Upper lobe of left lung (tissue), 6 donors: ENCODE measurements at regions not wholly inside any gene's neighbourhood (a gene's known extent, or its start where the extent isn't known, plus 50 kb on each side); places are given as distances from the start of the nearest gene placed in this dataset.

ENCODE experiments used
- ATAC-seq, 2 donors: fragments of 200-7000 bp; cut with Tn5 transposase; one replicate each; pipeline ENCODE4 v1.9.1; 2022; ENCODE audit warnings: mild to moderate bottlenecking in 2 of 2, moderate library complexity in 2 of 2; ENCODE audit not compliant: low FRiP score in 2 of 2
- DNase-seq, 2 donors: peaks; one replicate each; pipeline ENCODE4 v3.0.0-alpha.2; 2019 to 2020
- H3K27ac ChIP-seq, 4 donors: fragments of 200-600 bp; sonication (generic); one replicate each; pipeline ENCODE4 v1.5.1; 2016 to 2019
- H3K27me3 ChIP-seq, 4 donors: fragments of 200-600 bp; sonication (generic); one replicate each; pipeline ENCODE4 v1.5.1; 2017 to 2019
- H3K36me3 ChIP-seq, 4 donors: fragments of 200-600 bp; sonication (generic); one replicate each; pipeline ENCODE4 v1.5.1; 2016 to 2019
- H3K4me1 ChIP-seq, 4 donors: fragments of 200-600 bp; sonication (generic); one replicate each; pipeline ENCODE4 v1.5.1; 2018 to 2019
- H3K4me3 ChIP-seq, 4 donors: fragments of 200-600 bp; sonication (generic); one replicate each; pipeline ENCODE4 v1.5.1; 2017 to 2019; ENCODE audit warnings: mild to moderate bottlenecking in 2 of 4, moderate library complexity in 1 of 4
- H3K9me3 ChIP-seq, 4 donors: fragments of 200-600 bp; sonication (generic); one replicate each; pipeline ENCODE4 v1.5.1; 2018 to 2019
- EP300 ChIP-seq, 4 donors: sonication (generic); formaldehyde crosslinking; IDR thresholded peaks; one replicate each; pipeline ENCODE4 v1.5.1; 2017; ENCODE audit warnings: antibody characterized with exemption in 4 of 4, control low read depth in 2 of 4
- POLR2A ChIP-seq, 4 donors: fragments of 450-650 bp; IDR thresholded peaks; one replicate each; pipeline ENCODE4 v1.5.1; 2016 to 2017; ENCODE audit warnings: antibody characterized with exemption in 4 of 4, mild to moderate bottlenecking in 2 of 4
- POLR2AphosphoS5 ChIP-seq, 2 donors: sonication (generic); formaldehyde crosslinking; IDR thresholded peaks; one replicate each; pipeline ENCODE4 v1.5.1; 2017; ENCODE audit warnings: antibody characterized with exemption in 2 of 2
- WGBS, 2 donors: methylation state at CpG; one replicate each; pipeline ENCODE4 v1.1.5; 2017 to 2018; 5-methylcytosine and 5-hydroxymethylcytosine counted together
- TF ChIP-seq, protein P1 (sequence below), 6 experiments: fragments of 450-650 bp in 4 of 6; fragments of 200-600 bp in 2 of 6; sonication (generic) in 2 of 6; IDR thresholded peaks; one replicate each; pipeline ENCODE4 v1.5.1; 2016 to 2019; ENCODE audit warnings: antibody characterized with exemption in 6 of 6
- donor health status: DM: no; HTN: no; CAD: no; lungs with moderate emphysema.
- donor health status: DM: no; HTN: yes; CAD: no; lungs with severe emphysema.

DNA sequence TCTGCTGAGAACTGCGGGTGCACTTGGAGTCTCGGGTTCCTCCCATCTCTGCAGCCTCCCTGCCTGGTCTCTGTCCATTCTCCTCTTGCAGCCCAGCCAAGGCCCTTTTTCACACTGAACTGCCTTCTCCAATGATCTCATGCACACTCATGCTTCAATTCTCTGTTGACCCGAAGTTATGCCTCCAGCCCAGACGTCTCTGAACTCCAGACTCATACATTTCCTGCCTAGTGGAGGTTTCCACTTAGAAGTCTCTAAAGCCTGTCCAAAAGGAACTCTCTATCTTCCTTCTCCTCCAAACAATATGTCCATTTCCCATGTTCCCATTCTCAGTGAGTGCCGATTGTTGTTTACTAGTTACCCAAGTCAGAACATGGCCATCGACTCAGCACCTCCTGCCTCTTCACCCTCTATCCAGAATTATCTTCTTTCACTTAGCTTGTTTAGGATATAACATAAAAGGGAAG is 155.2 kb downstream of the IRS1 start:
- Histone ChIP-seq H3K27ac (no peak overlapping the region), H3K27me3 (no peaks in the 10 kb centered on the region)
- WGBS, 2 donors: 45 to 55% methylated on average over 6 of the region's 6 CpGs

DNA sequence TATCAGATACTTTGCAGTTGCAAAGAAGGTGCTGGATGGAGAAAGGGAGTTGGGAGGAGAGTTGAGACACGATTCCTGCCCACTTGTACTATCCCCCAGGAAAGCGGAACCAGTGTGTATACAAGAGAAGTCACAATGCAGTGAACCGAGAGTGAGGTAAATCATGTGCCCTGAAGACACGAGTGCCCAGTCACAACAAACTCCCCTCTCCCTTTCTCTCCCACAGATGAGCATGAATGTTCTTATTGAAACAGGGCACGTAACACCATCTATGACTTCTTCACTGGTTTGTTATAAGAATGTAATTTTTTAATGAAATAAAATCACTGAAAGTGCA is 155.7 kb downstream of the IRS1 start:
- no peak for ATAC-seq
- Histone ChIP-seq H3K4me1 (peaks cover 0 to 7% (median 0%) of the 10 kb centered on the region in 4 donors), H3K27me3 (no peaks in the 10 kb centered on the region), H3K36me3 (no peaks in the 10 kb centered on the region), H3K4me3 (no peak overlapping the region), H3K27ac (no peak overlapping the region), H3K9me3 (peaks cover 0 to 9% (median 6%) of the 10 kb centered on the region in 4 donors)
- DNase-seq: no peak
- TF ChIP-seq, protein P1, sequence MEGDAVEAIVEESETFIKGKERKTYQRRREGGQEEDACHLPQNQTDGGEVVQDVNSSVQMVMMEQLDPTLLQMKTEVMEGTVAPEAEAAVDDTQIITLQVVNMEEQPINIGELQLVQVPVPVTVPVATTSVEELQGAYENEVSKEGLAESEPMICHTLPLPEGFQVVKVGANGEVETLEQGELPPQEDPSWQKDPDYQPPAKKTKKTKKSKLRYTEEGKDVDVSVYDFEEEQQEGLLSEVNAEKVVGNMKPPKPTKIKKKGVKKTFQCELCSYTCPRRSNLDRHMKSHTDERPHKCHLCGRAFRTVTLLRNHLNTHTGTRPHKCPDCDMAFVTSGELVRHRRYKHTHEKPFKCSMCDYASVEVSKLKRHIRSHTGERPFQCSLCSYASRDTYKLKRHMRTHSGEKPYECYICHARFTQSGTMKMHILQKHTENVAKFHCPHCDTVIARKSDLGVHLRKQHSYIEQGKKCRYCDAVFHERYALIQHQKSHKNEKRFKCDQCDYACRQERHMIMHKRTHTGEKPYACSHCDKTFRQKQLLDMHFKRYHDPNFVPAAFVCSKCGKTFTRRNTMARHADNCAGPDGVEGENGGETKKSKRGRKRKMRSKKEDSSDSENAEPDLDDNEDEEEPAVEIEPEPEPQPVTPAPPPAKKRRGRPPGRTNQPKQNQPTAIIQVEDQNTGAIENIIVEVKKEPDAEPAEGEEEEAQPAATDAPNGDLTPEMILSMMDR (IDR thresholded peaks at IDR 0.05): no peak
- no peak for TF ChIP-seq POLR2AphosphoS5 (IDR thresholded peaks at IDR 0.05)
- TF ChIP-seq POLR2A (IDR thresholded peaks at IDR 0.05): no peak
- no peak for TF ChIP-seq EP300 (IDR thresholded peaks at IDR 0.05)
- WGBS, 2 donors: 63 to 77% methylated on average over 5 of the region's 5 CpGs

More for the DNA sequence above, 155.2 kb downstream of the IRS1 start:
- ATAC-seq: peak in 1 of 2 donors; percentile 91
- peaks cover under 1 to 9% (median 2%) of the 10 kb centered on the region in 4 donors for H3K4me1 ChIP-seq
- no peak overlapping the region for H3K4me3 ChIP-seq
- no peaks in the 10 kb centered on the region for H3K36me3 ChIP-seq
- TF ChIP-seq EP300 (IDR thresholded peaks at IDR 0.05): no peak
- TF ChIP-seq POLR2AphosphoS5 (IDR thresholded peaks at IDR 0.05): no peak
- no peak for TF ChIP-seq POLR2A (IDR thresholded peaks at IDR 0.05)
- TF ChIP-seq, protein P1 (IDR thresholded peaks at IDR 0.05): no peak
- DNase-seq: no peak
- H3K9me3 ChIP-seq: peaks cover 0 to 11% (median 6%) of the 10 kb centered on the region in 4 donors

DNA sequence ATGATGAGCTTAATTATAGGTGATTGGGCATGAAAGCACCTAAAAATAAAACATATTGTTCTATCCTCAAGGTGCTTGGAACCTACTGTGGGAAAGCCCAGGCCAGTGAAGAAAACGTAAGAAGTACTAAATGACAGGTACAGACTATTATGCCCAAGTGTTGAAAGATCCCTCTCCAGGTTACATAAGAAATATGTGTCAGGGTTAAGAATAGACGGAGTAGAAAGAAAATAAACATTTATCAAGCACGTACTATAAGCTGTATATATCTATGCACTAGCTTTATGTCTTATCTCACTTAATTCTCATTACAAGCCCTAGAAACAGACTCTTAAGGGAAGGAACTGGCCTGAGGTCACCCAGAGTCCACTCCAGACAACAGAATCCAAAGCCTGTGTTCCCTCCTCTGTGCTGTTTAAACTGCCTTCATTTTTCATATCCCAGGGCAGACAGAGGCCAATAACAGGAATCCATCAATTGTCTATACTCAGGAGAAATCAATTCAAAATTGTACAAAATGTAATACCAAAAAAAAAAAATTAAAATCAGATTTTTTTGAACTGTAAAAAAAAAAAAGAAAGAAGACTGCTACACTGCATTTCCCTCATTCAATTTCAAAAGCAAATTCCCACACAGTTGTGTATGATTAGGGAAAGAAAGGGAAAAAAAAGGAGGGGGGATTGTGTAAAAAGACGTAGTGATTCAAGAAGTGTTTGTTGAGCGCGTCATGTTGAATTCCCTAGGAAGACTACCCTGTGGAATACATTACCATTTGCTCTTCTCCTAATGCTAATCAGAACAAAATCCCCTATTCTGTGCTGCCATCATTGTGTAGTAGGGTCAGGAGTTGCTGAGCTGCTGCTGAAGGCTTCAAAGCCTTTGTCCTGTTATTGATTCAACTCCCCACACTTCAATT is 156.3 kb downstream of the IRS1 start:
- TF ChIP-seq POLR2AphosphoS5 (IDR thresholded peaks at IDR 0.05): no peak
- DNase-seq: no peak
- WGBS, 2 donors: 76 to 79% methylated on average over 6 of the region's 6 CpGs

DNA sequence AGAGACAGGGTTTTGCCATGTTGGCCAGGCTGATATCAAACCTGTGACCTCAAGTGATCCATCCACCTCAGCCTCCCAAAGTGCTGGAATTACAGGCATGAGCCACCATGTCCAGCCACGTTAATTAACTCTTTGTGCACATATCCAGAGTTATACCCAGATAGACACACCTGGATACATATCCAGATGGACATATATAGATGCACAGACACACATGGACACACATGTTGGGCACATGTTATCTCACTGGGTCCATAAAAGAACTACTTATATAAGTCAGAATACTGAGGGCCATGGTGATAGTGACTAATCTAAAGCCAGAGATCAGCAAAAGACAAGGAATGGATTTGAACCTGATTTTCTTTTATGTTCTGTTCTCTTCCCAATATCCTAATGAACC is 158.6 kb downstream of the IRS1 start:
- Histone ChIP-seq H3K36me3 (no peaks in the 10 kb centered on the region), H3K9me3 (peaks cover 0 to 9% (median 6%) of the 10 kb centered on the region in 4 donors), H3K4me1 (peaks cover 0 to 7% (median 0%) of the 10 kb centered on the region in 4 donors), H3K4me3 (no peak overlapping the region), H3K27ac (no peak overlapping the region), H3K27me3 (no peaks in the 10 kb centered on the region)
- 82 to 89% methylated on average over 1 of the region's 1 CpG for WGBS, 2 donors
- TF ChIP-seq POLR2AphosphoS5 (IDR thresholded peaks at IDR 0.05) (no peak), POLR2A (IDR thresholded peaks at IDR 0.05) (no peak), EP300 (IDR thresholded peaks at IDR 0.05) (no peak)
- TF ChIP-seq, protein P1 (IDR thresholded peaks at IDR 0.05): no peak
- DNase-seq (no peak), ATAC-seq (no peak)

More for the DNA sequence above, 156.3 kb downstream of the IRS1 start:
- no peaks in the 10 kb centered on the region for H3K27me3 ChIP-seq
- peaks cover 0 to 9% (median 6%) of the 10 kb centered on the region in 4 donors for H3K9me3 ChIP-seq
- no peaks in the 10 kb centered on the region for H3K36me3 ChIP-seq
- no peak overlapping the region for H3K4me3 ChIP-seq
- peak in 1 of 2 donors; percentile 58 for ATAC-seq
- H3K27ac ChIP-seq: no peak overlapping the region
- peaks cover 0 to 7% (median 0%) of the 10 kb centered on the region in 4 donors for H3K4me1 ChIP-seq

DNA sequence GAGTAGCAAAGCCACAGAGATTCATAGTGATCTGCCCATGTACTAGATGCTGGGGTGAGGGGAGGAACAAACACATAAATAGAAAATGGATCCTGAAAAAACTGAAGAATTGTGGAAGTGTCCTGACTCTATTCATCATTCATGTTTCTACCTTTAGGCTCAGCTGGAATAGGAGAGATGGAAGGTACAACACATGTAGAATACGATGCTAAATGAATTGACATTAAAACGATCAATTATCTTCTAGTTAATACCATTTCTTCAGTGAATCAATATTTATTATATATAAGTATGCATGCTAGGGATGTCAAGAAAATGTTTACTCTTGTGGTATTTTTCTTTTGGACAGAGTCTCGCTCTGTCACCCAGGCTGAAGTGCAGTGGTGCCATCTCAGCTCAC is 159.1 kb downstream of the IRS1 start:
- WGBS, 2 donors: 92 to 93% methylated on average over 3 of the region's 3 CpGs
- TF ChIP-seq POLR2AphosphoS5 (IDR thresholded peaks at IDR 0.05): no peak
- TF ChIP-seq EP300 (IDR thresholded peaks at IDR 0.05): no peak

More for the DNA sequence above, 159.1 kb downstream of the IRS1 start:
- Histone ChIP-seq H3K27ac (no peak overlapping the region), H3K4me3 (no peak overlapping the region), H3K9me3 (peaks cover 0 to 9% (median 6%) of the 10 kb centered on the region in 4 donors), H3K36me3 (no peaks in the 10 kb centered on the region), H3K27me3 (no peaks in the 10 kb centered on the region), H3K4me1 (peaks cover 0 to 7% (median 0%) of the 10 kb centered on the region in 4 donors)
- DNase-seq: no peak
- ATAC-seq: no peak
